GM12872 (cell line): ENCODE measurements at regions not wholly inside any gene's neighbourhood (a gene's known extent, or its start where the extent isn't known, plus 50 kb on each side); places are given as distances from the start of the nearest gene placed in this dataset.

Experiments
- CTCF ChIP-seq: IDR thresholded peaks from 3 replicates; pipeline ENCODE4 v1.5.1; 2011; ENCODE audit warnings: low read depth, mild to moderate bottlenecking, low read length, moderate library complexity; ENCODE audit not compliant: insufficient read depth

- TF ChIP-seq CTCF = no peak
Observed at GRCh38 chr15:87779746-87780145, 476.8 kb downstream of the NTRK3 start.

GRCh38 chr15:87778358-87778757 lies 478.2 kb downstream of the NTRK3 start:
- TF ChIP-seq CTCF = no peak

- no peak for TF ChIP-seq CTCF
Observed at GRCh38 chr15:87777054-87777561, 479.4 kb downstream of the NTRK3 start.

- no peak for TF ChIP-seq CTCF
Observed at GRCh38 chr15:87767516-87767915, 489.0 kb downstream of the NTRK3 start.

- no peak for TF ChIP-seq CTCF
Observed at GRCh38 chr15:87764461-87765240, 491.9 kb downstream of the NTRK3 start.

- TF ChIP-seq CTCF = no peak
Observed at GRCh38 chr15:87763837-87764236, 492.7 kb downstream of the NTRK3 start.

GRCh38 chr15:87761736-87762509 lies 494.6 kb downstream of the NTRK3 start:
- no peak for TF ChIP-seq CTCF
